ENCODE measurements at regions not wholly inside any gene's neighbourhood (a gene's known extent, or its start where the extent isn't known, plus 50 kb on each side); places are given as distances from the start of the nearest gene placed in this dataset.

- no peaks in the 10 kb centered on the region for H3K9me2 ChIP-seq (replicated peaks; ENCODE audit: low read depth, low read length)
These were observed 75.3 kb upstream of the CRHR1 start for GRCh38 chr17:45708707-45709290.

GRCh38 chr17:45709728-45710288, 74.3 kb upstream of the CRHR1 start:
- no peaks in the 10 kb centered on the region for H3K9me3 ChIP-seq (ENCODE audit: insufficient read depth, low read depth, low read length)
- H4K20me1 ChIP-seq (ENCODE audit: insufficient read depth, low read length, poor library complexity, severe bottlenecking) = no peaks in the 10 kb centered on the region
- no peak overlapping the region for H2AFZ ChIP-seq (ENCODE audit: low read length)
- no peaks in the 10 kb centered on the region for H3K27me3 ChIP-seq (ENCODE audit: insufficient read depth, low read length, poor library complexity, severe bottlenecking)
- H3F3A ChIP-seq (ENCODE audit: low read depth) = no peaks in the 10 kb centered on the region
- H3K9me2 ChIP-seq (replicated peaks; ENCODE audit: low read depth, low read length) = no peaks in the 10 kb centered on the region
- H3K4me1 ChIP-seq (ENCODE audit: insufficient read depth, low read length, poor library complexity, severe bottlenecking) = no peaks in the 10 kb centered on the region
- no peak overlapping the region for H3K4me2 ChIP-seq (ENCODE audit: low read depth, low read length, poor library complexity, severe bottlenecking)
- no peaks in the 10 kb centered on the region for H3K36me3 ChIP-seq (ENCODE audit: insufficient read depth, low read length)
- TF ChIP-seq, protein P1, sequence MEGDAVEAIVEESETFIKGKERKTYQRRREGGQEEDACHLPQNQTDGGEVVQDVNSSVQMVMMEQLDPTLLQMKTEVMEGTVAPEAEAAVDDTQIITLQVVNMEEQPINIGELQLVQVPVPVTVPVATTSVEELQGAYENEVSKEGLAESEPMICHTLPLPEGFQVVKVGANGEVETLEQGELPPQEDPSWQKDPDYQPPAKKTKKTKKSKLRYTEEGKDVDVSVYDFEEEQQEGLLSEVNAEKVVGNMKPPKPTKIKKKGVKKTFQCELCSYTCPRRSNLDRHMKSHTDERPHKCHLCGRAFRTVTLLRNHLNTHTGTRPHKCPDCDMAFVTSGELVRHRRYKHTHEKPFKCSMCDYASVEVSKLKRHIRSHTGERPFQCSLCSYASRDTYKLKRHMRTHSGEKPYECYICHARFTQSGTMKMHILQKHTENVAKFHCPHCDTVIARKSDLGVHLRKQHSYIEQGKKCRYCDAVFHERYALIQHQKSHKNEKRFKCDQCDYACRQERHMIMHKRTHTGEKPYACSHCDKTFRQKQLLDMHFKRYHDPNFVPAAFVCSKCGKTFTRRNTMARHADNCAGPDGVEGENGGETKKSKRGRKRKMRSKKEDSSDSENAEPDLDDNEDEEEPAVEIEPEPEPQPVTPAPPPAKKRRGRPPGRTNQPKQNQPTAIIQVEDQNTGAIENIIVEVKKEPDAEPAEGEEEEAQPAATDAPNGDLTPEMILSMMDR (conservative IDR thresholded peaks at IDR 0.05; ENCODE audit: low read length) = no peak
- TF ChIP-seq EZH2phosphoT487 (IDR thresholded peaks at IDR 0.05; ENCODE audit: borderline replicate concordance) = no peak
- no peak overlapping the region for H3K4me3 ChIP-seq (ENCODE audit: low read length, poor library complexity, severe bottlenecking)
- no peak overlapping the region for H3K9ac ChIP-seq (ENCODE audit: low read depth, low read length, poor library complexity, severe bottlenecking)
- no peaks in the 10 kb centered on the region for H3K79me2 ChIP-seq (ENCODE audit: insufficient read depth, low read length)

More at GRCh38 chr17:45708707-45709290, 75.3 kb upstream of the CRHR1 start:
- Histone ChIP-seq H3K79me2 (ENCODE audit: insufficient read depth, low read length) (no peaks in the 10 kb centered on the region), H3K4me2 (ENCODE audit: low read depth, low read length, poor library complexity, severe bottlenecking) (no peak overlapping the region), H3F3A (ENCODE audit: low read depth) (no peaks in the 10 kb centered on the region), H3K4me1 (ENCODE audit: insufficient read depth, low read length, poor library complexity, severe bottlenecking) (no peaks in the 10 kb centered on the region), H3K36me3 (ENCODE audit: insufficient read depth, low read length) (no peaks in the 10 kb centered on the region), H3K9me3 (ENCODE audit: insufficient read depth, low read depth, low read length) (no peaks in the 10 kb centered on the region), H3K27me3 (ENCODE audit: insufficient read depth, low read length, poor library complexity, severe bottlenecking) (no peaks in the 10 kb centered on the region), H4K20me1 (ENCODE audit: insufficient read depth, low read length, poor library complexity, severe bottlenecking) (no peaks in the 10 kb centered on the region), H3K9ac (ENCODE audit: low read depth, low read length, poor library complexity, severe bottlenecking) (no peak overlapping the region), H3K4me3 (ENCODE audit: low read length, poor library complexity, severe bottlenecking) (no peak overlapping the region), H2AFZ (ENCODE audit: low read length) (no peak overlapping the region)
- no peak for TF ChIP-seq EZH2phosphoT487 (IDR thresholded peaks at IDR 0.05; ENCODE audit: borderline replicate concordance)
- TF ChIP-seq, protein P1 (conservative IDR thresholded peaks at IDR 0.05; ENCODE audit: low read length) = no peak

DNA sequence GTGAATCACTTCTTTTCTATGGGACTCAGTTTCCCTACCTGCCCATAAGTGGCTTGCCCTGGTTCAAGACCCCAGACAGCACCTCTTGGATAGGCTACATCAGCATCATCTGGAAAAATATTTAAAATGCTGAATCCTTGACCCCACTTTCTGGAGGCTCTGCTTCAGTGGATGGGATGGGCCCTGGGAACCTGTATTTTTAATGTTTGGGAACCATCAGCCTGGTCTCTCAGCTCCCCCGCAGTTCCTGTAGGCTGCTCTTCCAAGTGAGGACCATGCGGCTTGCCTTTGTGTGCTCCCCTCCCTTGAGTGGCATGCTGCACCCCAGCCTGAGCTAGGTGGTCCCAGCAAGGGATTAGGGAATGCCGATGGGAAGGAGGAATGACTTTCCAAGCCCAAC, 68.3 kb upstream of the CRHR1 start:
- no peaks in the 10 kb centered on the region for H3K4me1 ChIP-seq (ENCODE audit: insufficient read depth, low read length, poor library complexity, severe bottlenecking)
- no peak overlapping the region for H3K4me2 ChIP-seq (ENCODE audit: low read depth, low read length, poor library complexity, severe bottlenecking)
- no peak overlapping the region for H3K9ac ChIP-seq (ENCODE audit: low read depth, low read length, poor library complexity, severe bottlenecking)
- H3K27me3 ChIP-seq (ENCODE audit: insufficient read depth, low read length, poor library complexity, severe bottlenecking) = no peaks in the 10 kb centered on the region
- H3K36me3 ChIP-seq (ENCODE audit: insufficient read depth, low read length) = no peaks in the 10 kb centered on the region
- H3K79me2 ChIP-seq (ENCODE audit: insufficient read depth, low read length) = no peaks in the 10 kb centered on the region
- no peaks in the 10 kb centered on the region for H3K9me2 ChIP-seq (replicated peaks; ENCODE audit: low read depth, low read length)
- H3K4me3 ChIP-seq (ENCODE audit: low read length, poor library complexity, severe bottlenecking) = no peak overlapping the region
- no peaks in the 10 kb centered on the region for H4K20me1 ChIP-seq (ENCODE audit: insufficient read depth, low read length, poor library complexity, severe bottlenecking)
- TF ChIP-seq, protein P1 (conservative IDR thresholded peaks at IDR 0.05; ENCODE audit: low read length) = no peak
- TF ChIP-seq EZH2phosphoT487 (IDR thresholded peaks at IDR 0.05; ENCODE audit: borderline replicate concordance) = no peak
- H3K9me3 ChIP-seq (ENCODE audit: insufficient read depth, low read depth, low read length) = no peaks in the 10 kb centered on the region
- H2AFZ ChIP-seq (ENCODE audit: low read length) = no peak overlapping the region
- H3F3A ChIP-seq (ENCODE audit: low read depth) = no peaks in the 10 kb centered on the region

Data from Loucy (cell line).